Keratinocyte (primary cell): ENCODE measurements at regions not wholly inside any gene's neighbourhood (a gene's known extent, or its start where the extent isn't known, plus 50 kb on each side); places are given as distances from the start of the nearest gene placed in this dataset.

ENCODE experiments used
- DNase-seq: peaks from one replicate; pipeline ENCODE4 v3.0.0-alpha.2; 2011; ENCODE audit warnings: low read depth, missing footprints, low spot score
- FAIRE-seq: peaks from 2 replicates; lab custom pipeline; 2011; peaks lifted over from hg19 to GRCh38; lab: Jason Lieb, UNC
- H2AFZ ChIP-seq: 2 replicates; pipeline ENCODE4 v1.6.0; 2012; ENCODE audit warnings: low read length, control low read depth, inconsistent platforms; ENCODE audit not compliant: control insufficient read depth
- H3K27ac ChIP-seq: 2 replicates; pipeline ENCODE4 v1.5.1; 2011; ENCODE audit warnings: low read length; ENCODE audit not compliant: control insufficient read depth, insufficient read depth
- H3K27me3 ChIP-seq: 3 replicates; pipeline ENCODE4 v1.6.0; 2011; ENCODE audit warnings: low read length; ENCODE audit not compliant: control insufficient read depth, insufficient read depth; ENCODE audit errors: extremely low read depth
- H3K36me3 ChIP-seq, 2 experiments: 2 replicates in 1 of 2; 3 replicates in 1 of 2; pipeline ENCODE4 v1.5.1; 2011; ENCODE audit warnings: low read length in 2 of 2, mild to moderate bottlenecking in 1 of 2; ENCODE audit not compliant: control insufficient read depth in 2 of 2, insufficient read depth in 2 of 2; ENCODE audit errors: extremely low read depth in 1 of 2
- H3K4me1 ChIP-seq: 3 replicates; pipeline ENCODE4 v1.5.1; 2011; ENCODE audit warnings: low read length; ENCODE audit not compliant: control insufficient read depth, insufficient read depth; ENCODE audit errors: extremely low read depth
- H3K4me2 ChIP-seq: 3 replicates; pipeline ENCODE4 v1.6.0; 2011; ENCODE audit warnings: low read depth, low read length; ENCODE audit not compliant: control insufficient read depth, insufficient read depth; ENCODE audit errors: extremely low read depth
- H3K4me3 ChIP-seq, 3 experiments: fragments of 200-600 bp in 1 of 3; sonication (generic) in 1 of 3; 2 replicates in 2 of 3; 3 replicates in 1 of 3; pipeline ENCODE4 v1.5.1; 2011 to 2016; ENCODE audit warnings: low read length in 3 of 3, mild to moderate bottlenecking in 3 of 3, control low read depth in 2 of 3, inconsistent platforms in 1 of 3, low read depth in 1 of 3, mixed read lengths in 1 of 3, mixed run types in 1 of 3, moderate library complexity in 1 of 3; ENCODE audit not compliant: control insufficient read depth in 2 of 3, insufficient read depth in 2 of 3; ENCODE audit errors: extremely low read depth in 1 of 3
- H3K79me2 ChIP-seq: 2 replicates; pipeline ENCODE4 v1.6.0; 2012; ENCODE audit warnings: low read length; ENCODE audit not compliant: control insufficient read depth, insufficient read depth
- H3K9ac ChIP-seq: 3 replicates; pipeline ENCODE4 v1.6.0; 2011; ENCODE audit warnings: low read length; ENCODE audit not compliant: control insufficient read depth, insufficient read depth; ENCODE audit errors: extremely low read depth
- H3K9me1 ChIP-seq: 3 replicates; pipeline ENCODE4 v1.6.0; 2011; ENCODE audit warnings: low read length; ENCODE audit not compliant: control insufficient read depth, insufficient read depth; ENCODE audit errors: extremely low read depth
- H3K9me3 ChIP-seq: 2 replicates; pipeline ENCODE4 v1.5.1; 2012; ENCODE audit warnings: low read depth, low read length; ENCODE audit not compliant: control insufficient read depth
- H4K20me1 ChIP-seq: 3 replicates; pipeline ENCODE4 v1.6.0; 2011; ENCODE audit warnings: low read length; ENCODE audit not compliant: control insufficient read depth, insufficient read depth; ENCODE audit errors: extremely low read depth
- EZH2 ChIP-seq: IDR thresholded peaks from one replicate; pipeline ENCODE4 v1.6.1; 2012; ENCODE audit warnings: inconsistent platforms, mild to moderate bottlenecking, low read length, moderate library complexity
- dilution Hi-C: fragments of 300-500 bp; cut with MboI; formaldehyde crosslinking; loops from one replicate; pipeline ENCODE4 v1.7.0; 2020; ENCODE audit warnings: low sequenced_read_pairs; ENCODE audit not compliant: extremely low pct_ligation_motif_present
- TF ChIP-seq, protein P1 (sequence below), 3 experiments: IDR thresholded peaks in 1 of 3; conservative IDR thresholded peaks in 1 of 3; optimal IDR thresholded peaks in 1 of 3; 2 replicates in 2 of 3; 3 replicates in 1 of 3; pipeline versions ENCODE3 to v1.5.1; 2011; ENCODE audit warnings: low read length in 3 of 3, mild to moderate bottlenecking in 3 of 3, moderate library complexity in 2 of 3, control low read depth in 1 of 3, inconsistent platforms in 1 of 3; ENCODE audit not compliant: insufficient read depth in 2 of 3; ENCODE audit errors: extremely low read depth in 1 of 3

DNA sequence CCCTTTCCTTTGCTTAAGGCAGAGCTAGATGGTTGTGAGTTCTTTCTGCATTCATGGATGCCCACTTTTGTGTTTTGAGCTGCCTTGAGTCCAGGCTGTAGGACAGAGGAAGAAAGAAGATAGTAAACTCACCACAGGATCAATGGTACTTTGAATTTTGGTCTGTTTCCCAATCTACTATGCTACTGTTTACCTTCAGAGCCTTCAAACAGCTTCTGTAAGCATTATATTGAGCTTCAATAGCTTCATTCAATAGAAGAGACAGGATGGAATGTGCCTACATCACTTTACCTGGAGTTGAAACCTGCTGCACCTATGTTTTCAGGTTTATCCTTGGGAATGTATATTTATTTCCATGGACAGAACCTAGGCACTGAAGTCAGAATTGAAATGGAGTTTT is 397.9 kb upstream of the DYNLRB2 start:
- Histone ChIP-seq H3K36me3 (no peaks in the 10 kb centered on the region), H3K9me3 (no peaks in the 10 kb centered on the region), H3K9ac (no peak overlapping the region), H4K20me1 (no peaks in the 10 kb centered on the region), H3K9me1 (no peaks in the 10 kb centered on the region), H3K4me2 (no peak overlapping the region), H2AFZ (no peak overlapping the region), H3K4me3 (no peak overlapping the region), H3K4me1 (no peaks in the 10 kb centered on the region), H3K79me2 (no peaks in the 10 kb centered on the region), H3K27me3 (no peaks in the 10 kb centered on the region), H3K27ac (no peak overlapping the region)
- DNase-seq, result no peak
- dilution Hi-C loops, result no loop called here
- no peak for FAIRE-seq
- TF ChIP-seq, protein P1, sequence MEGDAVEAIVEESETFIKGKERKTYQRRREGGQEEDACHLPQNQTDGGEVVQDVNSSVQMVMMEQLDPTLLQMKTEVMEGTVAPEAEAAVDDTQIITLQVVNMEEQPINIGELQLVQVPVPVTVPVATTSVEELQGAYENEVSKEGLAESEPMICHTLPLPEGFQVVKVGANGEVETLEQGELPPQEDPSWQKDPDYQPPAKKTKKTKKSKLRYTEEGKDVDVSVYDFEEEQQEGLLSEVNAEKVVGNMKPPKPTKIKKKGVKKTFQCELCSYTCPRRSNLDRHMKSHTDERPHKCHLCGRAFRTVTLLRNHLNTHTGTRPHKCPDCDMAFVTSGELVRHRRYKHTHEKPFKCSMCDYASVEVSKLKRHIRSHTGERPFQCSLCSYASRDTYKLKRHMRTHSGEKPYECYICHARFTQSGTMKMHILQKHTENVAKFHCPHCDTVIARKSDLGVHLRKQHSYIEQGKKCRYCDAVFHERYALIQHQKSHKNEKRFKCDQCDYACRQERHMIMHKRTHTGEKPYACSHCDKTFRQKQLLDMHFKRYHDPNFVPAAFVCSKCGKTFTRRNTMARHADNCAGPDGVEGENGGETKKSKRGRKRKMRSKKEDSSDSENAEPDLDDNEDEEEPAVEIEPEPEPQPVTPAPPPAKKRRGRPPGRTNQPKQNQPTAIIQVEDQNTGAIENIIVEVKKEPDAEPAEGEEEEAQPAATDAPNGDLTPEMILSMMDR (optimal IDR thresholded peaks at IDR 0.05 in 1 of 3, IDR thresholded peaks at IDR 0.05 in 1 of 3, conservative IDR thresholded peaks at IDR 0.05 in 1 of 3; ENCODE audit: extremely low read depth in 1 of 3, insufficient read depth in 2 of 3, low read length in 3 of 3), result no peak
- no peak for TF ChIP-seq EZH2

GRCh38 chr16:80142281-80142680 is 398.5 kb upstream of the DYNLRB2 start:
- FAIRE-seq, result no peak
- Histone ChIP-seq H3K4me2 (no peak overlapping the region), H3K9me3 (no peaks in the 10 kb centered on the region), H3K27ac (no peak overlapping the region), H3K79me2 (no peaks in the 10 kb centered on the region), H3K4me3 (no peak overlapping the region), H3K4me1 (no peaks in the 10 kb centered on the region), H2AFZ (no peak overlapping the region), H4K20me1 (no peaks in the 10 kb centered on the region), H3K9me1 (no peaks in the 10 kb centered on the region), H3K9ac (no peak overlapping the region), H3K36me3 (no peaks in the 10 kb centered on the region), H3K27me3 (no peaks in the 10 kb centered on the region)
- no peak for TF ChIP-seq EZH2
- TF ChIP-seq, protein P1 (optimal IDR thresholded peaks at IDR 0.05 in 1 of 3, IDR thresholded peaks at IDR 0.05 in 1 of 3, conservative IDR thresholded peaks at IDR 0.05 in 1 of 3; ENCODE audit: extremely low read depth in 1 of 3, insufficient read depth in 2 of 3, low read length in 3 of 3), result no peak
- no peak for DNase-seq
- dilution Hi-C loops, result no loop called here
